Uterus (tissue), 3 donors: ENCODE measurements at regions not wholly inside any gene's neighbourhood (a gene's known extent, or its start where the extent isn't known, plus 50 kb on each side); places are given as distances from the start of the nearest gene placed in this dataset.
"Not testable (repeated sequence)": the region's sequence is repeated elsewhere in the genome, so short reads cannot be mapped to it uniquely, and the experiment has no call there.

Experiments
- DNase-seq, 2 donors: peaks; one replicate each; pipeline ENCODE4 v3.0.0-alpha.2; 2019 to 2020
- H3K27ac ChIP-seq, 2 donors: fragments of 200-600 bp; sonication (generic); 1 replicate in 1 of 2; 2 replicates in 1 of 2; pipeline ENCODE4 v1.5.1; 2016 to 2018
- H3K27me3 ChIP-seq, 2 donors: fragments of 200-600 bp; sonication (generic); one replicate each; pipeline ENCODE4 v1.5.1; 2018 to 2019; ENCODE audit warnings: control low read depth in 1 of 2
- H3K36me3 ChIP-seq, 2 donors: fragments of 200-600 bp; sonication (generic); one replicate each; pipeline ENCODE4 v1.5.1; 2019; ENCODE audit warnings: control low read depth in 1 of 2
- H3K4me1 ChIP-seq, 2 donors: fragments of 200-600 bp; sonication (generic); one replicate each; pipeline ENCODE4 v1.5.1; 2018 to 2019; ENCODE audit warnings: control low read depth in 1 of 2
- H3K4me3 ChIP-seq, 2 donors: fragments of 200-600 bp; sonication (generic); 1 replicate in 1 of 2; 2 replicates in 1 of 2; pipeline ENCODE4 v1.5.1; 2018 to 2019; ENCODE audit warnings: mild to moderate bottlenecking in 1 of 2
- H3K9me3 ChIP-seq, 2 donors: fragments of 200-600 bp; sonication (generic); one replicate each; pipeline ENCODE4 v1.5.1; 2019; ENCODE audit warnings: control low read depth in 1 of 2
- intact Hi-C: fragments of 100-400 bp; cut with DNase I; formaldehyde crosslinking; loops from one replicate; pipeline ENCODE4 v1.15.1; 2023; ENCODE audit warnings: low total_unique reads
- donor health status: DM: yes; HTN: yes; CAD: no.

DNA sequence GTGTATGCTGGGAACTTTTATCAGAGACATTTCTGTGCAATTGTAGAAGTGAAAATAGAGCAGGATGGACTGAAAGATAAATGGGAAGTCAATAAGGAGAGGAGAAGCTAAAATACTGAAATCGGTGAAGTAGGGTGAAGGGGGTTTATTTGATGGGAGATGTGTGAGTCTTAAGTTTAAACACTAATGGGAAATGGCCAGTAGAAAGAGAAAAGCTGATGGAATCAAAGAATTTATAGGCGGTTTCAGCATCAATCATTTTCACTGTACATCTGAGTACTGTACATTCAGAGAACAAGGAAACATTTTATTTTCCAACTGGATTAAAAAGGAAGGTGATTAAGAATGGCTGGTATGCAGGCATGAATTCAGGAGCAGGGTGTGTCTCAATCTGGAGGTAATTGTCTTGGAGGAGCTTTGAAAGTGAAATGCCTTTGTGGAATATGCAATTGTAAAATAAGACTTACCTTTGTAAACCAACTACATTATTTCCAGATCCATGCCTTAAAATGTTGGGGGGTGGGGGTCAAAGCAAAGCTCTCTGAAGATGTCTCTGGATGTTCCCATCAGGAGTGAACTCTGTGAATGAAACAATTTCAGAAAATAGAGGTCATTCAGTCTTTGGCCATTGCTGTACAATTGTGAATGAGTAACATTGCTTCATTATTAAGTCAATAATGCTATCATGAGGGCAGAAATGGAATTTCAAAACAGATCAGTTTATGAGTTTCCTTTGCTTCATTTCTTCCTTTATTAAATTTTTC, 156.4 kb downstream of the SPATA31A6 start:
- H3K9me3 ChIP-seq, H3K4me1 ChIP-seq, H3K36me3 ChIP-seq, H3K27me3 ChIP-seq, intact Hi-C loops, H3K27ac ChIP-seq, DNase-seq, H3K4me3 ChIP-seq: not testable (repeated sequence)

DNA sequence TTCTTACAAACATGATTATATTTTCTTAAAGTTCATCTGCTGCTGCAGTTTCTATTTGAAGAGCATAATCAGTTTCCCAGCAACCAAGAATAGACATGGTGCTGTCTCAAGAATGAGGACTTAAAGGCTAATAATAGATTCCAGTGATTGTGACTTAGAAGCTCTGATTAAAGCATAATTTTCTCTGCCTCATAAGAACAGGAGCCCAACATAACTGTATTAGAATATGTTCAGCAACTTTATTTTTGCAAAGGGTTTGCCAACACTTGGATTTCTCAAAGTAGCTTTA, 156.9 kb downstream of the SPATA31A6 start:
- H3K36me3 ChIP-seq, H3K27ac ChIP-seq, DNase-seq, H3K4me1 ChIP-seq, H3K9me3 ChIP-seq, H3K27me3 ChIP-seq, intact Hi-C loops, H3K4me3 ChIP-seq: not testable (repeated sequence)

DNA sequence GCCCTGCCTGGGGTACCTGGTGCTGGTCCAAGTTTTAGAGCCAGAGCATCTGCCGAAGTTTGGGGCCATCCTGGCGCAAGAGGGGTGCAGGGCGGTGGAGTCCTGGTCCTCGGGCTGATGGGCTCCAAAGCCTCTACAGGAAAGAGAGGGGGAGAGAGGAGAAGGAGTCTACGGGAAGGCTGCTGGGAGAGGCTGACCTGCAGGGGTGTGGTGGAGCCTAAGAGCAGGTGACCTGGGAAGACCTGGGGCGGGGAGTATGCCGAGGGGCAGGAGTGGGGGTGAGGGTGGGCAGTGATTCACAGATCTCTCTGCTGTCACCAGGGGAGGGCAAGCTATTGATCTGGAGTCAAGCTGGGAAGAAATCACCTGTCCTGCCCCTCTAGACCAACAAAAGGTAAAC, 158.4 kb downstream of the SPATA31A6 start:
- not testable (repeated sequence) for DNase-seq, H3K4me3 ChIP-seq

DNA sequence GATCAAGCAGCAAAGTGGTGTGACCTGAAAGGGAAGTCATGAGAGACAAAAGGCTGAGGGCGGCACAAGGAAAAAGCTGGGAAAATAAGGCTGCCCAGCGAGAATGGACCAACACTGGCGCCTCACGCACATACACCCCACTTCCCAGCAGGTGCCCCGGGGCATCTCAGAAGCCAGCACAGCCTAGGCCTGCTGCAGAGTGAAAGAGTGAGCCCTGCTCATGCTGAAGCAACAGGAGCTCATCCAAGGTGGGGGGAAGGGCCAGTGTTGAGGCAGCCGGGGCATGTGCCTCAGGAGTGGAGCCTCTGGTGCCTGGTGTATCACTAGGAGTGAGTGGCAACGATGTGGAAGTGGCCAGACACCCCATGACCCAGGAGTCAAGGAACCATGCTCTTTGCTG, 158.8 kb downstream of the SPATA31A6 start:
- H3K36me3 ChIP-seq, H3K27ac ChIP-seq, H3K27me3 ChIP-seq, intact Hi-C loops, DNase-seq, H3K4me3 ChIP-seq, H3K9me3 ChIP-seq, H3K4me1 ChIP-seq: not testable (repeated sequence)

More for the DNA sequence above, 158.4 kb downstream of the SPATA31A6 start:
- H3K36me3 ChIP-seq, intact Hi-C loops, H3K9me3 ChIP-seq, H3K4me1 ChIP-seq, H3K27me3 ChIP-seq, H3K27ac ChIP-seq: not testable (repeated sequence)

DNA sequence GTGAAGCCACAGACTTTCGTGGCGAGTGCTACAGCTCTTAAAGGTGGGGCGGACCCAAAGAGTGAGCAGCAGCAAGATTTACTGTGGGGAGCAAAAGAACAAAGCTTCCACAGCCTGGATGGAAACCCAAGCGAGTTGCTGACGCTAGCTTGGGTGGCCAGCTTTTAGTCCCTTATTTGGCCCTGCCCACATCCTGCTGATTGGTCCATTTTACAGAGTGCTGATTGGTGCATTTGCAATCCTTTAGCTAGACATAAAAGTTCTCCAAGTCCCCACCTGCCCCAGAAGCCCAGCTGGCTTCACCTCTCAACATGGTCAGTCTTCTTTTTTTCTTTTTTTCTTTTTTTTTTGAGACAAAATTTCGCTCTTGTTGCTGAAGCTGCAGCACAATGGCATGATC, 161.0 kb downstream of the SPATA31A6 start:
- H3K27ac ChIP-seq, H3K36me3 ChIP-seq, intact Hi-C loops, DNase-seq, H3K4me1 ChIP-seq, H3K4me3 ChIP-seq, H3K9me3 ChIP-seq, H3K27me3 ChIP-seq: not testable (repeated sequence)

DNA sequence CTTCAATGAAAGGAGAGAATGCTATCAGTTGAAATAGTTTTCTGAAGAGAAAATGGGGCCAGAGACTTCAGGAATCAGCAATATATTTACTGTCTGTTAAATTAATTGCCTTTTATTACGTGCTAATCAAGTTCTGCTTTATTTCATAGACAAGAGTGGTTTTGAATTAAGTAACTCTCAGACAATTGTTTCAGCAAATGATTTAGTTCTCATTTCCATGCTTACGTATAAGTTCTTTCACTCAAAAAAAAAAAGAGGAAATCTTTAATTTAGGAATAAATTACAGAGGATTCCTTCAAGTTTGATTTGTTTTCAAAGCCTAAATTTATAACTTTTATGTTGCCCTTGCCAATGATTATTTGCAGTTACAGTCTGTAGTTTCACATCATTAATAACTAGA, 163.5 kb downstream of the SPATA31A6 start:
- H3K27ac ChIP-seq, H3K4me3 ChIP-seq, DNase-seq, H3K27me3 ChIP-seq, intact Hi-C loops, H3K4me1 ChIP-seq, H3K9me3 ChIP-seq, H3K36me3 ChIP-seq: not testable (repeated sequence)

DNA sequence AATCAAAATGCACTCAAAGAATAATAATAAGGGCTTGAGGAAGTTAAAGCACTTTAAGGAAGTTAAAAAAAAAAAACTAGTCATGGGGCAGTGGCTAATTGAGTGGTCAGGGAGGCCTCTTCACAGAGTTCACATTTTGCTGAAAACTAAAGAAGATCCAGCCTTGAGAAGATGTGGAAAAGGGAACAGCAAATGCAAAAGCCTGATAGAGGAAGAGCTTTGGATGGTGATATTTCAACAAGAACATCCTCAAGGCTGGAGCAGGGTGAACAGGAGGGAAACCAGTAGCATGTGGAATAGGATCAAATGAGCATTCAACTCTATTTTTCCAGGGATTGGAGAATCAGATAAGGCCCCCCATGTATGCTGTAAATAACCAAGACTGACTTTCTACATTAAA, 165.7 kb downstream of the SPATA31A6 start:
- H3K4me3 ChIP-seq, H3K9me3 ChIP-seq, H3K27ac ChIP-seq, DNase-seq, H3K4me1 ChIP-seq, intact Hi-C loops, H3K36me3 ChIP-seq, H3K27me3 ChIP-seq: not testable (repeated sequence)

DNA sequence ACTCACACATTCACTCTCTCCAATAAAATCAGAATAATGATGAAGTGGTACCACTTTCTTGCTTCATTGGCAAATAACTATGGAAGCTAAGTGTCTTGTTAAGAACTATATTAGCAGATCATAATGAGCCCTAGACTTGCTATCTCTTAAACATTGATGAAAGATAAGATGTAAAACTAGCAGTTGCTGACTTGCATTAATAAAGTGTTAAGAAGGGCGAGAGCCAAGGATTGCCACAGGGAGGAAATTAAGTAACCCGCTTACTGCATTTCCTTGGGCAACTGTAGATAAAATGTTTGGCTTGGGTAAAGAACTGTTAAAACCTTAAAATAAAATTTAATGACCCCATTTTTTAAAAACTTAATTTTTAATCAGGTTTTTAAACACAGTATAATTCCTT, 167.0 kb downstream of the SPATA31A6 start:
- H3K9me3 ChIP-seq, intact Hi-C loops, H3K4me1 ChIP-seq, H3K27me3 ChIP-seq, H3K36me3 ChIP-seq, DNase-seq, H3K27ac ChIP-seq, H3K4me3 ChIP-seq: not testable (repeated sequence)

DNA sequence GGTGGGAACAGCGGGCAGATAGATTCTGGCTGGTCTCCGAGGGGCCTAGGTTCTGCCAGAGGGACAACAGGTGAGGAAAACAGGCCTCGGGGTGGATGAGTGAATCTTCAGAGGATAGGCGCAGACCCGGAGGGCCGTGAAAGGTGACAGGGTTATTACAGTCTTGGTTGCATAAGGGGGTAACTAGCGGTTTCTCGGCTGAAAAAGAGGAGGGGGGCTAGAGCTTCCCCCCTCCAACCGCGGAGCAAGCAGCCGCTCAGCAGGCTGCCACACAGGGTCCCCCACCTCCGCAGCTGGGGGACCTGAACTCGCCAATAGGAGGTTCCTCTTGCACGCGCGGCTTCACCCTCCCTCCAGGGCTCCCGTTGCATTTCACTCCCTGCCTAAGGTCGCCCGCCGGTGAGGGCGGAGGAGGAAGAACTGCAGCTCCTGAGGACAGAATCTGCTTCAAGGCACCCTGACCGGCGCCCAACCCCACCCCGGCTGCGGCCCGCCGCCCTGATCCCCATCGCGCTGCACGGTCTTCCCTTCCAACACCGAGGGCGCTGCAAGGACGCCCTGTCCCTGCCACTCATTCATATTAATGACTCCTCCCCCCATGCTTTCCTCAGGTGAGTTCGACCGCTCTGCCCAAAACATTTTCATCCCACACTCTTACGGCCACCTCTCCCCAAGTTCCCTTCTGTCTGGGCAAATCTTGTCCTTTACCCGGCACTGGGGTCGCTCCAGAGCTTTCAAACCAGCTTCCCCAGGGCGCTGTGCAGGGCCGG, 174.3 kb downstream of the SPATA31A6 start:
- H3K27me3 ChIP-seq, H3K4me1 ChIP-seq, H3K4me3 ChIP-seq, H3K27ac ChIP-seq, intact Hi-C loops, DNase-seq, H3K36me3 ChIP-seq, H3K9me3 ChIP-seq: not testable (repeated sequence)

DNA sequence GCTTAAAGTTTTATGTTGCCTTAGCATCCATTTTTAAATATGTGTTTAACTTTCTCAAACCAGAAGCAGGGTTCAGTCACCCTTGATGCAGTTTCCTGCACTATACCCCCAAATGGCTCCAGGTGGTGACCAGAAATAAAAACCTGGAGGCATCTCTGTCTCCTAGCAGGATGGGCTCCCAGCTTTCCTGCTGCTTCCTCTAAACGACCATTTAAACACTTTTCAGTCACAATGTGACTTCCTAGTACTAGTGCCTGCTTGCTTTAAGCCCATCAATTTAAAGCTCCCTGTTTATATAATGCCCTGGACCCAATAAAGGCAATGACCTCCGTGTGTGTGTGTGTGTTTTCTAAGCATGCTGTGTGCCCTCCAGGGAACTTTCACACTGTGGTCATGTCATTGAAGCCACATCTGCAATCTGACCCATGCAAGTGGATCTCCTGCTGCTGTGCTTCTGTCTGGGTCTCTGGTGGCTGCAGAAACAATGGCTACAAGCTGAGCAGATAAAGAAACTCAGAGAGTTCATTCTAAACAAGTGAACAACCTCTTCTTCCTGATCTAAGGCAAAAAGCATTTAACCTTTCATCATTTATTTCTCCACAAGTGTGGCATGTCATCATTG, 175.3 kb downstream of the SPATA31A6 start:
- H3K4me3 ChIP-seq, H3K36me3 ChIP-seq, H3K9me3 ChIP-seq, H3K27ac ChIP-seq, DNase-seq, intact Hi-C loops, H3K27me3 ChIP-seq, H3K4me1 ChIP-seq: not testable (repeated sequence)

DNA sequence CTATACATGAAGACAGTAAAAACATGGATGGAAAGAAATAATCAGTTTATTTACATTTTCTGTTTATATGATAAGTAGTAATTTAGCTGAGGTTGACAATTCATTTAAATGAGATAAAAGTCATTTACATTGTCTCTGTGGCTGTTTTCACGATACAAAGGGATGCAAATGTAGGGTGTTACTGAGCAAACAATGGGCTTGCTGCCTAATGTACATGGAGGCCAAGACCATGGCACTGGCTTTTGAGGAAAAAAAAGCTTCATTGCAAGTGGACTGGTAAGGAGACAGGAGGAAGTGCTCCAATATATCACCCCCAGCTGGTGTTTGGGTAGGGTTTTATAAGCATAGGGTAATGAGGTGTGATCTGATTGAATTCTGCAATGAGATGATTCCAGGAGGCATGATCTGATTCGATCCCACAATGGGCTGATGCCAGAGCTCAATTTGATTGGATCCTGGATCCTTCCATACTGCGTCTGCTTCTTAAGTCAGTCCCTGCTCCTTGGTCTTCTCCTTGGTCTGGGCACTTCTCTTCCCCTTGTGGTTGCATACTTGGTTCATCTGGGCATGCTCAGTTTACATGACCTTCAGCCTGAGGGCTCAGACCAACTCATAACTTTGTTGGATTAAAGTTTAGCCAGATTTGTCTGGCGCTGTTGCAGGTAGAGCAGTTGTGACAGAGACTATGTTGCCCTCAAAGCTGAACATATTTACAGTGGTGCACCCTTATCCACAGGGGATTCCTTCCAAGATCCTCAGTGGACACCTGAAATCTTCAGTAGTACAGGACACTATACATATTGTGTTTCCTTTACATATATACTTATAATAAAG, 181.2 kb downstream of the SPATA31A6 start:
- H3K4me3 ChIP-seq, H3K27me3 ChIP-seq, intact Hi-C loops, H3K36me3 ChIP-seq, H3K27ac ChIP-seq, DNase-seq, H3K4me1 ChIP-seq, H3K9me3 ChIP-seq: not testable (repeated sequence)

DNA sequence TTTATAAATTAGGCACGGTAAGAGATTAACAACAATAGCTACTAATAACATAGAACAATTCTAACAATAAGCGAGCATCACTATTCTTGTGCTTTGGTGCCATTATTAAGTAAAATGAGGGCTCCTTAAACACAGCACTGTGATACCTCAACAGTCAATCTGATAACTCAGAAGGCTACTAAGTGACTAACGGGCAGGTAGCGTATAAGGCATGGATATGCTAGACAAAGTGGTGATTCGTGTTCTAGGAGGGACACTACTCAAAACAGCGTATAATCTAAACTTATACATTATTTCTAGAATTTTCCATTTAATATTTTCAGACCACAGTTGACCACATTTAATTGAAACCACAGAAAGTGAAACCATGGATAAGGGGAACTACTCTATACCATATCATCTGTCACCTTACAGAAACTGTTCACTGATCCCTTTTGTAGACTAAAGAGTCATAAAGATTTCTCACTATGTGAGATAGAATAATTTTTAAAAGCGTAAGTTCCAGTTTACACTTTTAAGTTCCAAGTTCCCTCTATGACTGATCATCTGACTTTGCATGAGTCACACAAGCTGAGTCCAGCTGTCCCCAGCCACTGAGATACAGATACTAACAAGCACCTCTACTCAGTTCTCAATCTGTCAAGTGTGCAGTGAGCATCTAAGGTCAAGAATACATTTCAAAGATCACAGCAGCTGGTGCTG, 181.9 kb downstream of the SPATA31A6 start:
- intact Hi-C loops: not testable (repeated sequence)

More for the DNA sequence above, 181.9 kb downstream of the SPATA31A6 start:
- H3K36me3 ChIP-seq, H3K27me3 ChIP-seq, H3K4me1 ChIP-seq, H3K27ac ChIP-seq, H3K4me3 ChIP-seq, H3K9me3 ChIP-seq, DNase-seq: not testable (repeated sequence)
